Femur (tissue), 1 donor: ENCODE measurements at regions not wholly inside any gene's neighbourhood (a gene's known extent, or its start where the extent isn't known, plus 50 kb on each side); places are given as distances from the start of the nearest gene placed in this dataset.
A peak's percentile ranks its signal among the peaks of the same experiment; 100 is the strongest.

ENCODE experiments used
- DNase-seq: peaks from one replicate; pipeline ENCODE4 v3.0.0-alpha.2; 2017

GRCh38 chr5:53826504-53826903, 266.1 kb downstream of the NDUFS4 start:
- DNase-seq = peak; percentile 90

GRCh38 chr5:53827211-53827651, 266.8 kb downstream of the NDUFS4 start:
- DNase-seq = peak; percentile 61

GRCh38 chr5:53831496-53831895, 271.1 kb downstream of the NDUFS4 start:
- no peak for DNase-seq
